A673 (cell line): ENCODE measurements at regions not wholly inside any gene's neighbourhood (a gene's known extent, or its start where the extent isn't known, plus 50 kb on each side); places are given as distances from the start of the nearest gene placed in this dataset.

Experiments used
- BruUV-seq: library from RNA; stranded (reverse); fragments of 400-500 nt; replicated peaks from 2 replicates; lab custom pipeline; 2021; lab: Mats Ljungman, UMichigan
- CTCF ChIA-PET: fragments of 300-600 bp; sonication (Branson Sonifier 250); formaldehyde crosslinking; loops from one replicate; lab custom pipeline; 2022; ENCODE audit warnings: antibody characterized with exemption; lab: Charles Lee
- POLR2A ChIA-PET: fragments of 300-600 bp; sonication (Branson Sonifier 250); formaldehyde crosslinking; loops from one replicate; lab custom pipeline; 2022; ENCODE audit warnings: antibody characterized with exemption; ENCODE audit not compliant: low non-redundant PET; lab: Charles Lee
- DNase-seq: peaks from one replicate; pipeline ENCODE4 v3.0.0-alpha.2; 2015; ENCODE audit warnings: low spot score
- H3K27ac ChIP-seq: fragments of 200-600 bp; sonication (generic); 2 replicates; pipeline ENCODE4 v1.5.1; 2016; ENCODE audit warnings: mixed run types, low read depth, mild to moderate bottlenecking, mixed read lengths, antibody characterized with exemption, low read length; ENCODE audit not compliant: poor library complexity, severe bottlenecking
- H3K27me3 ChIP-seq: fragments of 200-600 bp; sonication (generic); replicated peaks from 2 replicates; pipeline ENCODE4 v1.6.1; 2017; ENCODE audit warnings: mixed run types, low read depth, mild to moderate bottlenecking, mixed read lengths, antibody characterized with exemption, low read length; ENCODE audit not compliant: insufficient read depth, poor library complexity
- H3K36me3 ChIP-seq: fragments of 200-600 bp; sonication (generic); 2 replicates; pipeline ENCODE4 v1.6.1; 2016; ENCODE audit warnings: mixed run types, mild to moderate bottlenecking, mixed read lengths, antibody characterized with exemption, low read length; ENCODE audit not compliant: insufficient read depth, poor library complexity, severe bottlenecking
- H3K4me1 ChIP-seq: fragments of 200-600 bp; sonication (generic); 2 replicates; pipeline ENCODE4 v1.6.1; 2017; ENCODE audit warnings: mixed run types, mild to moderate bottlenecking, mixed read lengths, antibody characterized with exemption, low read length; ENCODE audit not compliant: insufficient read depth, poor library complexity, severe bottlenecking
- H3K4me3 ChIP-seq: fragments of 200-600 bp; sonication (generic); 2 replicates; pipeline ENCODE4 v1.5.1; 2016; ENCODE audit warnings: low read depth, mixed run types, mild to moderate bottlenecking, mixed read lengths, low read length; ENCODE audit not compliant: poor library complexity, severe bottlenecking
- H3K9me3 ChIP-seq: fragments of 200-600 bp; sonication (generic); 2 replicates; pipeline ENCODE4 v1.6.1; 2016; ENCODE audit warnings: mixed run types, low read depth, mild to moderate bottlenecking, mixed read lengths, antibody characterized with exemption, low read length; ENCODE audit not compliant: poor library complexity, severe bottlenecking
- CTCF ChIP-seq: fragments of 300-800, 200-600 bp; sonication (generic); conservative IDR thresholded peaks from 2 replicates; pipeline ENCODE4 v1.5.1; 2017; ENCODE audit warnings: low read depth, mild to moderate bottlenecking, antibody characterized with exemption, low read length, moderate library complexity, mixed read lengths
- EZH2 ChIP-seq: fragments of 200-600 bp; sonication (generic); IDR thresholded peaks from 2 replicates; pipeline ENCODE4 v1.6.1; 2017; ENCODE audit warnings: borderline replicate concordance, low read depth, mild to moderate bottlenecking, mixed read lengths, antibody characterized with exemption, low read length; ENCODE audit not compliant: poor library complexity, severe bottlenecking
- intact Hi-C: fragments of 100-400 bp; cut with micrococcal nuclease; formaldehyde crosslinking; loops from one replicate; pipeline ENCODE4 v1.10.0; 2022; ENCODE audit not compliant: unreplicated experiment

GRCh38 chr6:148091394-148091793 is 251.2 kb upstream of the SASH1 start:
- POLR2A ChIA-PET, result interaction anchor here (0.6 kb wide), 1 partner anchor 450 kb away, joined by 5 read pairs; no protein-coding TSS in a partner anchor

GRCh38 chr6:148103436-148103835 is 239.2 kb upstream of the SASH1 start:
- no TSS peak for BruUV-seq
- no peaks in the 10 kb centered on the region for H3K9me3 ChIP-seq
- ChIA-PET POLR2A (no interaction called here), CTCF (no interaction called here)
- TF ChIP-seq EZH2 (no peak), CTCF (no peak)
- intact Hi-C loops, result no loop called here
- no peak overlapping the region for H3K27ac ChIP-seq
- no peaks in the 10 kb centered on the region for H3K27me3 ChIP-seq
- H3K4me1 ChIP-seq, result peaks cover 4% of the 10 kb centered on the region
- no peak overlapping the region for H3K4me3 ChIP-seq
- no peaks in the 10 kb centered on the region for H3K36me3 ChIP-seq
- no peak for DNase-seq

More at GRCh38 chr6:148091394-148091793, 251.2 kb upstream of the SASH1 start:
- TF ChIP-seq EZH2 (no peak), CTCF (no peak)
- CTCF ChIA-PET, result no interaction called here
- no TSS peak for BruUV-seq
- DNase-seq, result no peak
- H3K4me3 ChIP-seq, result no peak overlapping the region
- peaks cover 4% of the 10 kb centered on the region for H3K9me3 ChIP-seq
- H3K27ac ChIP-seq, result no peak overlapping the region
- no peaks in the 10 kb centered on the region for H3K27me3 ChIP-seq
- no peaks in the 10 kb centered on the region for H3K36me3 ChIP-seq
- no peaks in the 10 kb centered on the region for H3K4me1 ChIP-seq
- intact Hi-C loops, result no loop called here

- Histone ChIP-seq H3K9me3 (no peaks in the 10 kb centered on the region), H3K36me3 (no peaks in the 10 kb centered on the region), H3K4me3 (no peak overlapping the region), H3K4me1 (peaks cover 4% of the 10 kb centered on the region), H3K27ac (no peak overlapping the region), H3K27me3 (no peaks in the 10 kb centered on the region)
- POLR2A ChIA-PET, result no interaction called here
- CTCF ChIA-PET, result no interaction called here
- TF ChIP-seq CTCF (no peak), EZH2 (no peak)
- intact Hi-C loops, result no loop called here
- BruUV-seq, result no TSS peak
- DNase-seq, result no peak
These were observed 238.5 kb upstream of the SASH1 start for GRCh38 chr6:148104131-148104530.
